Chondrocyte (in vitro differentiated cells): ENCODE measurements at regions not wholly inside any gene's neighbourhood (a gene's known extent, or its start where the extent isn't known, plus 50 kb on each side); places are given as distances from the start of the nearest gene placed in this dataset.

Experiments
- DNase-seq: peaks from one replicate; pipeline ENCODE4 v3.0.0; 2021; ENCODE audit warnings: mixed read lengths, low spot score
- H3K27ac Mint-ChIP-seq: one replicate; pipeline ENCODE4 v1.8.0; 2021; ENCODE audit warnings: mild to moderate bottlenecking, moderate library complexity, mixed read lengths; ENCODE audit not compliant: unreplicated experiment
- H3K27me3 Mint-ChIP-seq: 2 replicates; pipeline ENCODE4 v1.8.0; 2021; ENCODE audit warnings: low read depth, mixed read lengths
- H3K36me3 Mint-ChIP-seq: 2 replicates; pipeline ENCODE4 v1.8.0; 2021; ENCODE audit warnings: low read depth, mixed read lengths
- H3K4me1 Mint-ChIP-seq: 2 replicates; pipeline ENCODE4 v1.8.0; 2021; ENCODE audit warnings: low read depth, mild to moderate bottlenecking, mixed read lengths
- H3K4me3 Mint-ChIP-seq: one replicate; pipeline ENCODE4 v1.8.0; 2021; ENCODE audit warnings: mild to moderate bottlenecking, moderate library complexity, mixed read lengths; ENCODE audit not compliant: unreplicated experiment
- H3K9me3 Mint-ChIP-seq: 2 replicates; pipeline ENCODE4 v1.8.0; 2021; ENCODE audit warnings: low read depth, mixed read lengths
- TF ChIP-seq, protein P1 (sequence below): fragments of 200-600 bp; sonication (generic); IDR thresholded peaks from 2 replicates; pipeline ENCODE4 v1.5.0; 2021; ENCODE audit warnings: antibody characterized with exemption, mild to moderate bottlenecking, moderate library complexity

GRCh38 chr14:61132894-61133293, 148.2 kb downstream of the TMEM30B start:
- Mint-ChIP-seq H3K27ac (no peak overlapping the region), H3K9me3 (no peaks in the 10 kb centered on the region), H3K4me1 (peaks cover 23% of the 10 kb centered on the region), H3K27me3 (no peaks in the 10 kb centered on the region), H3K4me3 (no peak overlapping the region), H3K36me3 (peaks cover 1% of the 10 kb centered on the region)
- TF ChIP-seq, protein P1, sequence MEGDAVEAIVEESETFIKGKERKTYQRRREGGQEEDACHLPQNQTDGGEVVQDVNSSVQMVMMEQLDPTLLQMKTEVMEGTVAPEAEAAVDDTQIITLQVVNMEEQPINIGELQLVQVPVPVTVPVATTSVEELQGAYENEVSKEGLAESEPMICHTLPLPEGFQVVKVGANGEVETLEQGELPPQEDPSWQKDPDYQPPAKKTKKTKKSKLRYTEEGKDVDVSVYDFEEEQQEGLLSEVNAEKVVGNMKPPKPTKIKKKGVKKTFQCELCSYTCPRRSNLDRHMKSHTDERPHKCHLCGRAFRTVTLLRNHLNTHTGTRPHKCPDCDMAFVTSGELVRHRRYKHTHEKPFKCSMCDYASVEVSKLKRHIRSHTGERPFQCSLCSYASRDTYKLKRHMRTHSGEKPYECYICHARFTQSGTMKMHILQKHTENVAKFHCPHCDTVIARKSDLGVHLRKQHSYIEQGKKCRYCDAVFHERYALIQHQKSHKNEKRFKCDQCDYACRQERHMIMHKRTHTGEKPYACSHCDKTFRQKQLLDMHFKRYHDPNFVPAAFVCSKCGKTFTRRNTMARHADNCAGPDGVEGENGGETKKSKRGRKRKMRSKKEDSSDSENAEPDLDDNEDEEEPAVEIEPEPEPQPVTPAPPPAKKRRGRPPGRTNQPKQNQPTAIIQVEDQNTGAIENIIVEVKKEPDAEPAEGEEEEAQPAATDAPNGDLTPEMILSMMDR = no peak
- DNase-seq = no peak

GRCh38 chr14:61132336-61132735, 148.8 kb downstream of the TMEM30B start:
- Mint-ChIP-seq H3K36me3 (peaks cover 1% of the 10 kb centered on the region), H3K27me3 (no peaks in the 10 kb centered on the region), H3K9me3 (no peaks in the 10 kb centered on the region), H3K27ac (no peak overlapping the region), H3K4me3 (no peak overlapping the region), H3K4me1 (peaks cover 23% of the 10 kb centered on the region)
- no peak for DNase-seq
- TF ChIP-seq, protein P1 = no peak

DNA sequence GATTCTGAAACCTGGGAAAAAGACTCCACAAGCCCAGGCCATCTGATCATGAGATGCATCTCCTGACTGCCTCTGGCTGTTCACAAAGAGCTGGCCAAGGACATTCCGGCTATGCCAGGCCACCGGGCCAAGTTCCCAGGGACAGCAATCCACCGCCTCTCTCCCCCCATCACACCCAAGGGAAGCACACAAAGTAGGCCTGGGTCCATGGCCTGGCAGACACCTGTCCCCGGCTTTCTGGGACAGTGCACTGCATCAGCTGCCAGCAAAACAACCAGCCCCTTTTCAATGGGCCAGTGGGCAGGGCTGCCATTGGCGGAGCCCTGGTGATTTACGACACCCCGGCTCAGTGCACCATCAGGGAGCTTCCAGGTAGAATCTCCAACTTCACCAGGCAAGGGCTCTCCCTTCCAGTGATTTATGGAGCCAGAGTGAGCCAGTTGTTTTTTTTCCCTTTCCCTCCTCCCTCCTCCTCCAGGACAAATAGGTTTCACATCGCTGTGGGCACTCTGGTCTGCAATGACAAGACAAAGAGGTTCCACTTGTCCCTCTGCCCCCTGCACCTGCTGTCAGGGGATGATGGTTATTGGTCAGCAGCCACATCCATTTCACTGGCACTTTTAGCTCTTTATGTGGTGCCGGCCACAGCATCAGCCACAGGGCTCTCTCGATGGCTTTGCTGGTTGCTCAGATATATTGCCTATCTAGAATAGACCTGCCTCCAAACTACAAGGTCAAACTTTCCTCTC, 149.6 kb downstream of the SLC38A6 start:
- no peak overlapping the region for H3K4me3 Mint-ChIP-seq
- H3K27ac Mint-ChIP-seq = no peak overlapping the region
- no peaks in the 10 kb centered on the region for H3K27me3 Mint-ChIP-seq
- H3K36me3 Mint-ChIP-seq = peaks cover 1% of the 10 kb centered on the region
- TF ChIP-seq, protein P1 = no peak
- DNase-seq = no peak
- H3K4me1 Mint-ChIP-seq = peaks cover 36% of the 10 kb centered on the region
- H3K9me3 Mint-ChIP-seq = no peaks in the 10 kb centered on the region

- H3K27ac Mint-ChIP-seq = no peak overlapping the region
- peaks cover 1% of the 10 kb centered on the region for H3K36me3 Mint-ChIP-seq
- H3K9me3 Mint-ChIP-seq = no peaks in the 10 kb centered on the region
- H3K4me1 Mint-ChIP-seq = peaks cover 45% of the 10 kb centered on the region
- TF ChIP-seq, protein P1 = no peak
- no peak for DNase-seq
- H3K4me3 Mint-ChIP-seq = no peak overlapping the region
- H3K27me3 Mint-ChIP-seq = no peaks in the 10 kb centered on the region
These were observed 148.2 kb downstream of the SLC38A6 start for GRCh38 chr14:61129168-61129745.

- Mint-ChIP-seq H3K9me3 (no peaks in the 10 kb centered on the region), H3K4me1 (peaks cover 50% of the 10 kb centered on the region), H3K27me3 (no peaks in the 10 kb centered on the region), H3K27ac (peak overlapping the region; percentile 92), H3K4me3 (no peak overlapping the region), H3K36me3 (peaks cover 1% of the 10 kb centered on the region)
- TF ChIP-seq, protein P1 = no peak
- DNase-seq = no peak
These were observed 147.5 kb downstream of the SLC38A6 start for GRCh38 chr14:61128382-61129167.
